Right lobe of liver (tissue), 6 donors: ENCODE measurements at regions not wholly inside any gene's neighbourhood (a gene's known extent, or its start where the extent isn't known, plus 50 kb on each side); places are given as distances from the start of the nearest gene placed in this dataset.
A peak's percentile ranks its signal among the peaks of the same experiment; 100 is the strongest.
"Not testable (repeated sequence)": the region's sequence is repeated elsewhere in the genome, so short reads cannot be mapped to it uniquely, and the experiment has no call there.

Experiments used
- ATAC-seq, 4 donors: fragments of 200-7000 bp; cut with Tn5 transposase; one replicate each; pipeline ENCODE4 v1.9.1; 2020; ENCODE audit warnings: mild to moderate bottlenecking in 4 of 4, moderate library complexity in 4 of 4
- DNase-seq, 3 donors: peaks; one replicate each; pipeline ENCODE4 v3.0.0-alpha.2; 2020
- H3K27ac ChIP-seq, 3 donors: fragments of 200-600 bp; one replicate each; pipeline ENCODE4 v1.8.0; 2022
- H3K27me3 ChIP-seq, 2 donors: fragments of 200-600 bp; one replicate each; pipeline ENCODE4 v1.8.0; 2022
- H3K36me3 ChIP-seq, 4 donors: fragments of 200-600 bp; sonication (generic) in 1 of 4; one replicate each; pipeline versions ENCODE4 v1.5.1 to v1.8.0; 2017 to 2022; ENCODE audit warnings: control low read depth in 1 of 4
- H3K4me1 ChIP-seq, 4 donors: fragments of 200-600 bp; sonication (generic) in 1 of 4; one replicate each; pipeline versions ENCODE4 v1.5.1 to v1.8.0; 2017 to 2022; ENCODE audit warnings: control low read depth in 1 of 4
- H3K4me3 ChIP-seq, 3 donors: fragments of 200-600 bp; one replicate each; pipeline ENCODE4 v1.8.0; 2022
- H3K9me3 ChIP-seq, 4 donors: fragments of 200-600 bp; sonication (generic) in 1 of 4; one replicate each; pipeline versions ENCODE4 v1.5.1 to v1.8.0; 2017 to 2022; ENCODE audit warnings: control low read depth in 1 of 4
- CTCF ChIP-seq, 4 donors: fragments of 200-600 bp in 3 of 4; fragments of 450-650 bp in 1 of 4; IDR thresholded peaks; one replicate each; pipeline versions ENCODE4 v1.5.1 to v1.8.0; 2016 to 2022; ENCODE audit warnings: antibody characterized with exemption in 4 of 4, mild to moderate bottlenecking in 2 of 4
- POLR2A ChIP-seq: fragments of 450-650 bp; IDR thresholded peaks from one replicate; pipeline ENCODE4 v1.6.1; 2017; ENCODE audit warnings: antibody characterized with exemption, mild to moderate bottlenecking
- WGBS: methylation state at CpG from one replicate; pipeline ENCODE4 v1.1.6; 2018; ENCODE audit warnings: low coverage, low lambda C conversion rate; ENCODE audit not compliant: insufficient coverage; ENCODE audit errors: missing lambda C conversion rate; 5-methylcytosine and 5-hydroxymethylcytosine counted together
- intact Hi-C, 2 donors: fragments of 100-400 bp; cut with DNase I; formaldehyde crosslinking; loops; one replicate each; pipeline versions ENCODE4 v1.11.2 to v1.14.1; 2022
- donor health status: DM: no; HTN: yes; CAD: no.
- donor health status: DM: no; HTN: no; CAD: no.
- donor health status: DM: no; HTN: no; CAD: no.
- donor health status: DM: no; HTN: yes; CAD: no.
- donor health status: DM: no; HTN: yes; CAD: no.

DNA sequence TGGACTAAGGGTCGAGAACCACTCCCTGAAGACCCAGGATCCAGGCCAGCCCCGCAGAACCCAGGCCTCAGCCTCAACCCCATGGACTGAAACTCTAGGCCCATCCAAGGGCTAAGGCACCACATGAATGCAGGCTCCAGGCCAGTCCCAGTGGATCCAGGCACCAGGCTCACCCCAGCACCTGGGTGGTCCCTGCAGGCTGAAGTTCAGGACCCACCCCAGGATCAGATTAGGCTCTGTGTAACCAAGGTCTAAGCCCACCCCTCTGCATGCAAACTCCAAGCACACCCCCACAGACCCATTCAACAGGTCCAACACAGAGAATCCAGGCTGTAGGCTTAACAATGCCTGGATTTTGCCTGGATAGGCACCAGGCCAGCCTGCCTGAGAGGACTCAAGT lies 1876.2 kb downstream of the PCDH9 start:
- intact Hi-C loops, result no loop called here
- DNase-seq, result no peak
- Histone ChIP-seq H3K36me3 (no peaks in the 10 kb centered on the region), H3K9me3 (no peaks in the 10 kb centered on the region), H3K4me3 (no peak overlapping the region), H3K27ac (no peak overlapping the region), H3K27me3 (no peaks in the 10 kb centered on the region), H3K4me1 (no peaks in the 10 kb centered on the region)
- ATAC-seq, result peak in 1 of 4 donors; percentile 27
- WGBS, result 100% methylated on average over 1 of the region's 2 CpGs
- no peak for TF ChIP-seq CTCF (IDR thresholded peaks at IDR 0.05)
- no peak for TF ChIP-seq POLR2A

GRCh38 chr13:65353150-65353549 lies 1877.0 kb downstream of the PCDH9 start:
- H3K4me3 ChIP-seq, H3K36me3 ChIP-seq, H3K4me1 ChIP-seq, H3K27me3 ChIP-seq, H3K27ac ChIP-seq, ATAC-seq, intact Hi-C loops, DNase-seq, H3K9me3 ChIP-seq: not testable (repeated sequence)
- 80% methylated on average over 1 of the region's 3 CpGs for WGBS

GRCh38 chr13:65347420-65348030 lies 1882.6 kb downstream of the PCDH9 start:
- no peak for TF ChIP-seq POLR2A
- TF ChIP-seq CTCF (IDR thresholded peaks at IDR 0.05), result no peak
- no peak overlapping the region for H3K27ac ChIP-seq
- no peaks in the 10 kb centered on the region for H3K9me3 ChIP-seq
- DNase-seq, result no peak
- no peaks in the 10 kb centered on the region for H3K36me3 ChIP-seq
- H3K4me3 ChIP-seq, result no peak overlapping the region
- ATAC-seq, result no peak
- intact Hi-C loops, result no loop called here
- no peaks in the 10 kb centered on the region for H3K4me1 ChIP-seq
- 58% methylated on average over 2 of the region's 2 CpGs for WGBS
- no peaks in the 10 kb centered on the region for H3K27me3 ChIP-seq

DNA sequence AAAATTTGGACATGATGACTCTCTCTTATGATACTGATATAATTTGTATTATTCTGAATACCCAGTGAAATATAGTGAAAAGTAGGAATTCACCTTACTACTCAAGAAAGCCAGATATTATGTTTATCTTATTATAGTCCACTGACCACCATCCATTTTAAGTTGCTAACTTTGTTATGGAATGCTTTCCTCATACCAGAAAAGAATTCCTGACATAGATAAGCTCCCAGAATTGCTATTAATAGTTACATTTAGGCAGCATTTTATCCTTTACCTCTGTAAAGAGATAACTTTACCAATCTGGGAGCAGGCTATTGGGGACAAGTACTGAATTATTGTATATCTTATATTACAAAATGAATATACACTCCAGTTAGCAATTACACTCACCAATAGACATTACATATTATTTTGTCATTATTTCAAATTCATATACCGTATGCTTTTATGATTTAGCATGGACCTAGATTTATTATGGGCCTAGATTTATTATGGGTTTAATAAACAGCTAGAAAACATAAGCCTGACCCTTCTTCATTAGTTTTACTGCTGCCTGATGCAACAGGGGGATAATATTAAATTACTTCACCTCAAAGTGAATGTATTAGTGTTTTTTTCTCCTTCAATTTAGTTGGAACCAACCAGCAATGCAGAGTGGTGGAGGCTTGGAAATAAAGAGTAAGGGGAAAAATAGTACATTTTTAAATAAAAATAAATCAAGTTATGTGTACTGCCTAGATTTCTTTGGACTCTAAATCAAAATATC lies 1886.1 kb downstream of the PCDH9 start:
- no peak overlapping the region for H3K4me3 ChIP-seq
- H3K4me1 ChIP-seq, result no peaks in the 10 kb centered on the region
- no peak overlapping the region for H3K27ac ChIP-seq
- H3K9me3 ChIP-seq, result no peaks in the 10 kb centered on the region
- no peaks in the 10 kb centered on the region for H3K36me3 ChIP-seq
- ATAC-seq, result no peak
- intact Hi-C loops, result no loop called here
- DNase-seq, result no peak
- WGBS, result 31% methylated on average over 1 of the region's 1 CpG
- no peak for TF ChIP-seq POLR2A
- H3K27me3 ChIP-seq, result no peaks in the 10 kb centered on the region

- no peak for ATAC-seq
- TF ChIP-seq POLR2A, result no peak
- TF ChIP-seq CTCF (IDR thresholded peaks at IDR 0.05), result no peak
Observed at GRCh38 chr13:65342541-65343337, 1887.4 kb downstream of the PCDH9 start.

More at GRCh38 chr13:65342541-65343337, 1887.4 kb downstream of the PCDH9 start:
- H3K4me3 ChIP-seq, result no peak overlapping the region
- no peaks in the 10 kb centered on the region for H3K9me3 ChIP-seq
- no peaks in the 10 kb centered on the region for H3K27me3 ChIP-seq
- no peaks in the 10 kb centered on the region for H3K36me3 ChIP-seq
- H3K27ac ChIP-seq, result no peak overlapping the region
- intact Hi-C loops, result no loop called here
- DNase-seq, result no peak
- H3K4me1 ChIP-seq, result no peaks in the 10 kb centered on the region
